Tibial nerve (tissue), 4 donors: ENCODE measurements at regions not wholly inside any gene's neighbourhood (a gene's known extent, or its start where the extent isn't known, plus 50 kb on each side); places are given as distances from the start of the nearest gene placed in this dataset.

Source experiments
- EP300 ChIP-seq, 2 donors: sonication (generic); formaldehyde crosslinking; IDR thresholded peaks; one replicate each; pipeline ENCODE4 v1.6.1; 2017; ENCODE audit warnings: antibody characterized with exemption in 2 of 2, mild to moderate bottlenecking in 1 of 2
- POLR2A ChIP-seq, 2 donors: fragments of 450-650 bp; IDR thresholded peaks; one replicate each; pipeline ENCODE4 v1.6.1; 2017; ENCODE audit warnings: antibody characterized with exemption in 2 of 2, mild to moderate bottlenecking in 2 of 2, moderate library complexity in 2 of 2
- TF ChIP-seq, protein P1 (sequence below), 5 experiments: fragments of 200-600 bp in 3 of 5; fragments of 450-650 bp in 2 of 5; sonication (generic) in 3 of 5; IDR thresholded peaks; one replicate each; pipeline ENCODE4 v1.5.1; 2016 to 2019; ENCODE audit warnings: antibody characterized with exemption in 5 of 5, mild to moderate bottlenecking in 3 of 5, moderate library complexity in 2 of 5

DNA sequence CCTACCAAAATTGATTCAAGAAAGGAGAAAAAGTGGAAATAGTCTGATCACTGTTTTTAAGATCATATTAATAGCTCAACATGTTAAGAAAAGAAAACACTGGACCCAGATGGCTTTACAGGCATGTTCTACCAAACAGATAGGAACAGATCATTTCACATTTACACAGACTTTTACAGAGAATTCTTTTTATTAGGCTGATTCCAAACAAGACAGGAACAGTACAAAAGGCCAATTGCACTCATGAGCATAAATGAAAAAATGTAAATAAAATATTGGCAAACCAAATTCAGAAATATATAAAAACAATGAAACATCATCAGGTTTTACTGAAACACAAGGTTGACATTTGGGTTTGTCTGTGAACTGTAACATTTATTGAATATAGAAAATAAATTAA, 106.5 kb downstream of the WNT5A start:
- no peak for TF ChIP-seq POLR2A (IDR thresholded peaks at IDR 0.05)
- TF ChIP-seq, protein P1, sequence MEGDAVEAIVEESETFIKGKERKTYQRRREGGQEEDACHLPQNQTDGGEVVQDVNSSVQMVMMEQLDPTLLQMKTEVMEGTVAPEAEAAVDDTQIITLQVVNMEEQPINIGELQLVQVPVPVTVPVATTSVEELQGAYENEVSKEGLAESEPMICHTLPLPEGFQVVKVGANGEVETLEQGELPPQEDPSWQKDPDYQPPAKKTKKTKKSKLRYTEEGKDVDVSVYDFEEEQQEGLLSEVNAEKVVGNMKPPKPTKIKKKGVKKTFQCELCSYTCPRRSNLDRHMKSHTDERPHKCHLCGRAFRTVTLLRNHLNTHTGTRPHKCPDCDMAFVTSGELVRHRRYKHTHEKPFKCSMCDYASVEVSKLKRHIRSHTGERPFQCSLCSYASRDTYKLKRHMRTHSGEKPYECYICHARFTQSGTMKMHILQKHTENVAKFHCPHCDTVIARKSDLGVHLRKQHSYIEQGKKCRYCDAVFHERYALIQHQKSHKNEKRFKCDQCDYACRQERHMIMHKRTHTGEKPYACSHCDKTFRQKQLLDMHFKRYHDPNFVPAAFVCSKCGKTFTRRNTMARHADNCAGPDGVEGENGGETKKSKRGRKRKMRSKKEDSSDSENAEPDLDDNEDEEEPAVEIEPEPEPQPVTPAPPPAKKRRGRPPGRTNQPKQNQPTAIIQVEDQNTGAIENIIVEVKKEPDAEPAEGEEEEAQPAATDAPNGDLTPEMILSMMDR (IDR thresholded peaks at IDR 0.05) = no peak
- no peak for TF ChIP-seq EP300 (IDR thresholded peaks at IDR 0.05)
